ENCODE measurements at regions not wholly inside any gene's neighbourhood (a gene's known extent, or its start where the extent isn't known, plus 50 kb on each side); places are given as distances from the start of the nearest gene placed in this dataset.

- no peak overlapping the region for H3K4me2 ChIP-seq (ENCODE audit: insufficient read depth, low read length)
- H3K9me3 ChIP-seq (replicated peaks; ENCODE audit: control insufficient read depth, insufficient read depth, low read depth, low read length), result no peaks in the 10 kb centered on the region
- H4K20me1 ChIP-seq (replicated peaks; ENCODE audit: control insufficient read depth, insufficient read depth, low read length), result no peaks in the 10 kb centered on the region
- intact Hi-C loops (cut with micrococcal nuclease) (no loop called here), in situ Hi-C loops (cut with MboI) (no loop called here)
- no TSS peak for BruUV-seq (replicated peaks)
- ATAC-seq (no peak), DNase-seq (ENCODE audit: extremely low read depth in 1 of 4, low spot score in 3 of 4) (no peak), FAIRE-seq (no peak)
- H3K36me3 ChIP-seq (ENCODE audit: control insufficient read depth, insufficient read depth, low read length), result no peaks in the 10 kb centered on the region
- H3K4me3 ChIP-seq, result no peak overlapping the region
- H3K79me2 ChIP-seq (ENCODE audit: control insufficient read depth, insufficient read depth, low read length), result no peaks in the 10 kb centered on the region
- no peaks in the 10 kb centered on the region for H3K27me3 ChIP-seq (ENCODE audit: control insufficient read depth in 2 of 2, insufficient read depth in 2 of 2, low read length in 2 of 2)
- H3K4me1 ChIP-seq (replicated peaks in 1 of 2; ENCODE audit: control insufficient read depth in 2 of 2, insufficient read depth in 2 of 2, low read length in 2 of 2), result no peaks in the 10 kb centered on the region
- H3K27ac ChIP-seq (ENCODE audit: extremely low read depth, low read depth, low read length), result no peak overlapping the region
- WGBS (ENCODE audit: insufficient coverage, low coverage, missing lambda C conversion rate), result 0% methylated on average over 3 of the region's 3 CpGs
- POLR2A ChIA-PET, result no interaction called here
- no peaks in the 10 kb centered on the region for H3K9me1 ChIP-seq (ENCODE audit: control insufficient read depth, insufficient read depth, low read length)
- CTCF ChIA-PET (ENCODE audit: low intra/inter-chr PET ratio), result no interaction called here
- H3K9ac ChIP-seq (ENCODE audit: insufficient read depth in 1 of 2, low read depth in 2 of 2, low read length in 2 of 2), result no peak overlapping the region
- no peak overlapping the region for H2AFZ ChIP-seq (ENCODE audit: low read depth, low read length)
- no peak for TF ChIP-seq NR1H2 (CRISPR knock-in tag; IDR thresholded peaks at IDR 0.05)
- TF ChIP-seq ATF3 (IDR thresholded peaks at IDR 0.05), result no peak
- no peak for TF ChIP-seq ATF3 (CRISPR knock-in tag; conservative IDR thresholded peaks at IDR 0.05)
- TF ChIP-seq FOXJ3 (CRISPR knock-in tag; IDR thresholded peaks at IDR 0.05), result no peak
- no peak for TF ChIP-seq ESRRA (IDR thresholded peaks at IDR 0.05; ENCODE audit: borderline replicate concordance, low read depth)
- TF ChIP-seq ZNF318 (IDR thresholded peaks at IDR 0.05; ENCODE audit: borderline replicate concordance in 1 of 2, low read depth in 1 of 2), result no peak
- no peak for TF ChIP-seq STAG1 (CRISPR knock-in tag; IDR thresholded peaks at IDR 0.05; ENCODE audit: borderline replicate concordance)
- TF ChIP-seq CLOCK (CRISPR knock-in tag; IDR thresholded peaks at IDR 0.05; ENCODE audit: borderline replicate concordance), result no peak
- no peak for TF ChIP-seq ZKSCAN3 (CRISPR knock-in tag; IDR thresholded peaks at IDR 0.05)
- no peak for TF ChIP-seq BCOR (IDR thresholded peaks at IDR 0.05)
- TF ChIP-seq SMC3 (conservative IDR thresholded peaks at IDR 0.05; ENCODE audit: insufficient read depth, low read depth, low read length), result no peak
- TF ChIP-seq ZZZ3 (IDR thresholded peaks at IDR 0.05), result no peak
- no peak for TF ChIP-seq SOX6 (IDR thresholded peaks at IDR 0.05)
Measured at GRCh38 chr6:104558746-104559145, 301.0 kb downstream of the HACE1 start.
